Calu3 (cell line): ENCODE measurements at regions not wholly inside any gene's neighbourhood (a gene's known extent, or its start where the extent isn't known, plus 50 kb on each side); places are given as distances from the start of the nearest gene placed in this dataset.

Experiments used
- BruUV-seq: library from RNA; stranded (reverse); fragments of 400-500 nt; replicated peaks from 2 replicates; lab custom pipeline; 2021; lab: Mats Ljungman, UMichigan
- CTCF ChIA-PET: fragments of 300-600 bp; sonication (Branson Sonifier 250); formaldehyde crosslinking; loops from one replicate; lab custom pipeline; 2022; ENCODE audit warnings: antibody characterized with exemption; lab: Charles Lee
- DNase-seq: peaks from one replicate; pipeline ENCODE4 v3.0.0; 2022
- H3K27ac Mint-ChIP-seq: one replicate; pipeline ENCODE4 v1.8.0; 2022; ENCODE audit warnings: mixed read lengths; ENCODE audit not compliant: unreplicated experiment
- H3K27me3 Mint-ChIP-seq: one replicate; pipeline ENCODE4 v1.8.0; 2022; ENCODE audit warnings: mixed read lengths; ENCODE audit not compliant: unreplicated experiment
- H3K36me3 Mint-ChIP-seq: one replicate; pipeline ENCODE4 v1.8.0; 2022; ENCODE audit warnings: mild to moderate bottlenecking, moderate library complexity, mixed read lengths; ENCODE audit not compliant: insufficient read depth, unreplicated experiment
- H3K4me1 Mint-ChIP-seq: one replicate; pipeline ENCODE4 v1.8.0; 2022; ENCODE audit warnings: mild to moderate bottlenecking, low read depth, mixed read lengths; ENCODE audit not compliant: unreplicated experiment
- H3K4me3 Mint-ChIP-seq: one replicate; pipeline ENCODE4 v1.8.0; 2022; ENCODE audit warnings: mild to moderate bottlenecking, low read depth, moderate library complexity, mixed read lengths; ENCODE audit not compliant: unreplicated experiment
- H3K9me3 Mint-ChIP-seq: one replicate; pipeline ENCODE4 v1.8.0; 2022; ENCODE audit warnings: low read depth, mixed read lengths; ENCODE audit not compliant: unreplicated experiment
- CTCF ChIP-seq: fragments of 200-600 bp; IDR thresholded peaks from one replicate; pipeline ENCODE4 v1.8.0; 2022; ENCODE audit warnings: antibody characterized with exemption; ENCODE audit not compliant: unreplicated experiment
- intact Hi-C: fragments of 100-400 bp; cut with micrococcal nuclease; formaldehyde crosslinking; loops from one replicate; pipeline ENCODE4 v1.10.0; 2022; ENCODE audit not compliant: unreplicated experiment

DNA sequence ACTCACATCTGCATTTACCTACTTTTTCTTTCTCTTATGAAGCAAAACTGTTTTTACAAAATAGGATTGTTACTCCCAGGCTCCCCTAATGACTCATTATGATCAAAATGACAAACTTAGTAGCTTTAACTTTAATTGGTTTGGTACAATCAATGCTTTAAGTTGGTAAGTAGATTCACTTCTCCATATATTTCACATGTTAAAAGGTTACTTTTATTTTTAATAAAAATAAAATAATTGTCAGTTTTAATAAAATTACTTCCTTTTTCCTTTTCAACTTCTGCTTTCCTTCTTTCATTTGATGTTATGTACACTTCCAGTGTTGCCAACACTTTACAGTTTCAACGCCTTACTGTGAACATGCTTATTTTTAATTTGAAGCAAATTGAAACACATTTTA, 477.6 kb downstream of the SETD4 start:
- peaks cover 2% of the 10 kb centered on the region for H3K9me3 Mint-ChIP-seq
- no peak overlapping the region for H3K27ac Mint-ChIP-seq
- no peak overlapping the region for H3K4me3 Mint-ChIP-seq
- no peaks in the 10 kb centered on the region for H3K36me3 Mint-ChIP-seq
- no peaks in the 10 kb centered on the region for H3K27me3 Mint-ChIP-seq
- intact Hi-C loops, result no loop called here
- no peak for TF ChIP-seq CTCF
- DNase-seq, result no peak
- CTCF ChIA-PET, result no interaction called here
- no peaks in the 10 kb centered on the region for H3K4me1 Mint-ChIP-seq
- no TSS peak for BruUV-seq

GRCh38 chr21:35581640-35582039, 478.7 kb downstream of the SETD4 start:
- TF ChIP-seq CTCF, result no peak
- no peak overlapping the region for H3K27ac Mint-ChIP-seq
- BruUV-seq, result no TSS peak
- no peak for DNase-seq
- H3K4me1 Mint-ChIP-seq, result no peaks in the 10 kb centered on the region
- CTCF ChIA-PET, result no interaction called here
- intact Hi-C loops, result no loop called here
- H3K4me3 Mint-ChIP-seq, result no peak overlapping the region
- H3K9me3 Mint-ChIP-seq, result peaks cover 2% of the 10 kb centered on the region
- no peaks in the 10 kb centered on the region for H3K27me3 Mint-ChIP-seq
- H3K36me3 Mint-ChIP-seq, result no peaks in the 10 kb centered on the region

- intact Hi-C loops, result no loop called here
- Mint-ChIP-seq H3K27me3 (no peaks in the 10 kb centered on the region), H3K27ac (no peak overlapping the region), H3K36me3 (no peaks in the 10 kb centered on the region), H3K4me3 (no peak overlapping the region), H3K9me3 (peaks cover 2% of the 10 kb centered on the region), H3K4me1 (no peaks in the 10 kb centered on the region)
- CTCF ChIA-PET, result no interaction called here
- no TSS peak for BruUV-seq
- no peak for DNase-seq
- no peak for TF ChIP-seq CTCF
Observed at GRCh38 chr21:35579520-35580293, 480.6 kb downstream of the SETD4 start.

DNA sequence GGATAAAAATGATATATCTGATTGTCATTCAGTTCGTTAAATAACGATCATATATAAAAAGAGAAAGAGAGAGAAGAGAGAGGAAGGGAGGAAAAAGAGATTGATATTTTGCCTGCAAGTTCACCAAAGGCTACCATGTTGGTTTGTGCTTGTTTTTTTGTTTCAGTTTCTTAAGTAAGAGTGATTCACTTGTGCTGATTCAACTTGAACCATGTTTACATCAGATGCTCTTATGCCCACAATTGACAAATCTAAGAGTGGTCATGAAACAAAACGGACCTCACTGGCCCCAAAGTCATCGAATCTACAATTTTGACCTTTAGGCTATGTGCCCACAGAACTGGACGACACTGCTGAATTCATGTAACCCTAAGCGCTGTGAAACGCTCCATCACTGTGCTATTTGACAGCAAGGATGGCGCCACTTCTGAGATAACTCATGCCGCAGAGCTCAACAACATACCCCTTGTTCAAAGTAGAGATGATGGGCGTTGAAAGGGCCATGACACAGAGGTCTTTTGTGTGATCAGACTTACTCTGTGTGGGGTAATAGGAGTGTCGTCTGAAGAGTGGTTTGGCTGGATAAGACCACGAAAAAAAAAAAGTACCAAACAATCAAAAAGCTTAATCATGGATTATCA, 481.4 kb downstream of the SETD4 start:
- Mint-ChIP-seq H3K27ac (no peak overlapping the region), H3K4me1 (no peaks in the 10 kb centered on the region), H3K27me3 (no peaks in the 10 kb centered on the region), H3K4me3 (no peak overlapping the region), H3K36me3 (no peaks in the 10 kb centered on the region), H3K9me3 (peaks cover 2% of the 10 kb centered on the region)
- CTCF ChIA-PET, result no interaction called here
- BruUV-seq, result no TSS peak
- TF ChIP-seq CTCF, result no peak
- DNase-seq, result no peak
- intact Hi-C loops, result no loop called here
